GM12878 (cell line): ENCODE measurements at regions not wholly inside any gene's neighbourhood (a gene's known extent, or its start where the extent isn't known, plus 50 kb on each side); places are given as distances from the start of the nearest gene placed in this dataset.

Source experiments
- ATAC-seq: fragments of 200-7000 bp; cut with Tn5 transposase; 3 replicates; pipeline ENCODE4 v1.9.1; 2020; ENCODE audit warnings: mild to moderate bottlenecking, moderate library complexity
- BruUV-seq: library from RNA; stranded (reverse); fragments of 400-500 nt; replicated peaks from 2 replicates; lab custom pipeline; 2021; lab: Mats Ljungman, UMichigan
- CTCF ChIA-PET: fragments of 300-600 bp; sonication (Branson Sonifier 250); formaldehyde crosslinking; extraction: SDS; loops from one replicate; lab custom pipeline; 2021; ENCODE audit warnings: inconsistent platforms; lab: Yijun Ruan, JAX
- POLR2A ChIA-PET: fragments of 350-600 bp; formaldehyde crosslinking; extraction: SDS; loops from one replicate; lab custom pipeline; 2021; ENCODE audit warnings: inconsistent platforms; lab: Charles Lee
- RAD21 ChIA-PET: fragments of 300-600 bp; sonication (Branson Sonifier 250); formaldehyde crosslinking; loops from one replicate; lab custom pipeline; 2023; ENCODE audit warnings: antibody characterized with exemption; ENCODE audit not compliant: unreplicated experiment; lab: Charles Lee
- SMC1A ChIA-PET: fragments of 300-600 bp; sonication (Branson Sonifier 250); formaldehyde crosslinking; loops from one replicate; lab custom pipeline; 2023; ENCODE audit not compliant: unreplicated experiment, uncharacterized antibody; lab: Charles Lee
- DNase-seq: peaks from one replicate; pipeline ENCODE4 v3.0.0-alpha.2; 2011; ENCODE audit warnings: low read depth, low spot score
- FAIRE-seq: peaks from 3 replicates; lab custom pipeline; 2011; peaks lifted over from hg19 to GRCh38; lab: Jason Lieb, UNC
- H2AFZ ChIP-seq: 2 replicates; pipeline ENCODE4 v1.6.0; 2011; ENCODE audit warnings: low read depth, low read length, control low read depth; ENCODE audit not compliant: control insufficient read depth
- H3K27ac ChIP-seq: 2 replicates; pipeline ENCODE4 v1.5.1; 2011; ENCODE audit warnings: control low read depth; ENCODE audit not compliant: control insufficient read depth, insufficient read depth
- H3K27me3 ChIP-seq, 2 experiments: replicated peaks in 1 of 2; 2 replicates each; pipeline versions ENCODE4 v1.6.0 to v1.6.1; 2011; ENCODE audit warnings: low read length in 1 of 2; ENCODE audit not compliant: control insufficient read depth in 2 of 2, insufficient read depth in 2 of 2
- H3K36me3 ChIP-seq, 2 experiments: 2 replicates each; pipeline ENCODE4 v1.5.1; 2011; ENCODE audit warnings: low read length in 1 of 2; ENCODE audit not compliant: control insufficient read depth in 2 of 2, insufficient read depth in 2 of 2
- H3K4me1 ChIP-seq: 2 replicates; pipeline ENCODE4 v1.6.1; 2011; ENCODE audit warnings: mild to moderate bottlenecking, low read length, moderate library complexity, mixed read lengths; ENCODE audit not compliant: control insufficient read depth, insufficient read depth
- H3K4me2 ChIP-seq: 2 replicates; pipeline ENCODE4 v1.6.0; 2011; ENCODE audit warnings: control low read depth; ENCODE audit not compliant: control insufficient read depth, insufficient read depth
- H3K4me3 ChIP-seq: fragments of 200-600 bp; sonication (generic); 2 replicates; pipeline ENCODE4 v1.5.1; 2016
- H3K79me2 ChIP-seq: 2 replicates; pipeline ENCODE4 v1.6.0; 2011; ENCODE audit warnings: low read length; ENCODE audit not compliant: control insufficient read depth, insufficient read depth
- H3K9ac ChIP-seq: 2 replicates; pipeline ENCODE4 v1.8.0; 2011; ENCODE audit warnings: low read length, control low read depth, mixed read lengths; ENCODE audit not compliant: control insufficient read depth, insufficient read depth
- H3K9me3 ChIP-seq: replicated peaks from 3 replicates; pipeline ENCODE4 v1.5.1; 2011; ENCODE audit warnings: mild to moderate bottlenecking, low read length; ENCODE audit not compliant: control insufficient read depth, insufficient read depth
- H4K20me1 ChIP-seq: 2 replicates; pipeline ENCODE4 v1.6.0; 2011; ENCODE audit not compliant: control insufficient read depth, insufficient read depth
- EED ChIP-seq: sonication (generic); IDR thresholded peaks from 2 replicates; pipeline ENCODE4 v1.6.1; 2016; ENCODE audit warnings: antibody characterized with exemption, low read depth
- EP300 ChIP-seq, 2 experiments: fragments of 150-350 bp in 1 of 2; IDR thresholded peaks; 2 replicates each; pipeline ENCODE4 v1.6.1; 2011 to 2012; ENCODE audit warnings: low read depth in 2 of 2, low read length in 2 of 2, borderline replicate concordance in 1 of 2, improper control_type of control experiment in 1 of 2, inconsistent platforms in 1 of 2; ENCODE audit not compliant: control insufficient read depth in 1 of 2
- JUND ChIP-seq: IDR thresholded peaks from 2 replicates; pipeline ENCODE4 v1.6.1; 2012; ENCODE audit warnings: low read depth, mild to moderate bottlenecking, low read length, improper control_type of control experiment, moderate library complexity
- MTA2 ChIP-seq: fragments of 450-650 bp; IDR thresholded peaks from 2 replicates; pipeline ENCODE4 v1.6.1; 2016; ENCODE audit warnings: low read depth, mild to moderate bottlenecking, moderate library complexity
- NFIC ChIP-seq: IDR thresholded peaks from 2 replicates; pipeline ENCODE4 v1.6.1; 2012; ENCODE audit warnings: low read depth, mild to moderate bottlenecking, inconsistent platforms, low read length, moderate library complexity
- POLR2AphosphoS5 ChIP-seq: IDR thresholded peaks from 2 replicates; pipeline ENCODE4 v1.6.1; 2011; ENCODE audit warnings: mild to moderate bottlenecking, low read length, inconsistent platforms
- POU2F2 ChIP-seq: IDR thresholded peaks from 3 replicates; pipeline ENCODE4 v1.6.1; 2011; ENCODE audit warnings: low read depth, mild to moderate bottlenecking, low read length, borderline replicate concordance
- SMAD5 ChIP-seq: IDR thresholded peaks from 2 replicates; pipeline ENCODE4 v1.6.1; 2016; ENCODE audit warnings: antibody characterized with exemption, low read depth
- SMARCA5 ChIP-seq: fragments of 450-650 bp; IDR thresholded peaks from 2 replicates; pipeline ENCODE4 v1.6.1; 2017; ENCODE audit warnings: mild to moderate bottlenecking
- SREBF1 ChIP-seq: IDR thresholded peaks from 2 replicates; pipeline ENCODE4 v1.6.1; 2012; ENCODE audit warnings: mild to moderate bottlenecking, low read length
- SREBF2 ChIP-seq: IDR thresholded peaks from 2 replicates; pipeline ENCODE4 v1.6.1; 2012; ENCODE audit warnings: mild to moderate bottlenecking, low read length
- TCF12 ChIP-seq: IDR thresholded peaks from 2 replicates; pipeline ENCODE4 v1.6.1; 2011; ENCODE audit warnings: low read depth, mild to moderate bottlenecking, low read length
- TCF3 ChIP-seq: IDR thresholded peaks from 2 replicates; pipeline ENCODE4 v1.6.1; 2012; ENCODE audit warnings: low read depth, mild to moderate bottlenecking, low read length, borderline replicate concordance; ENCODE audit not compliant: insufficient read depth
- WGBS: methylation state at CpG from one replicate; pipeline ENCODE4 v1.1.6; 2016; ENCODE audit warnings: low lambda C conversion rate; ENCODE audit not compliant: insufficient replicate concordance, insufficient coverage; ENCODE audit errors: missing lambda C conversion rate; 5-methylcytosine and 5-hydroxymethylcytosine counted together
- in situ Hi-C: fragments of 300-500 bp; cut with MboI; formaldehyde crosslinking; loops from 9 replicates; pipeline ENCODE4 v1.14.3; 2018; ENCODE audit warnings: mixed read lengths
- intact Hi-C: fragments of 100-400 bp; cut with micrococcal nuclease; formaldehyde crosslinking; loops from one replicate; pipeline ENCODE4 v1.14.2; 2022; ENCODE audit not compliant: unreplicated experiment
- TF ChIP-seq, protein P1 (sequence below): IDR thresholded peaks from 2 replicates; pipeline ENCODE4 v1.6.1; 2011; ENCODE audit warnings: low read depth, mild to moderate bottlenecking, low read length, moderate library complexity, borderline replicate concordance; ENCODE audit errors: extremely low read depth

DNA sequence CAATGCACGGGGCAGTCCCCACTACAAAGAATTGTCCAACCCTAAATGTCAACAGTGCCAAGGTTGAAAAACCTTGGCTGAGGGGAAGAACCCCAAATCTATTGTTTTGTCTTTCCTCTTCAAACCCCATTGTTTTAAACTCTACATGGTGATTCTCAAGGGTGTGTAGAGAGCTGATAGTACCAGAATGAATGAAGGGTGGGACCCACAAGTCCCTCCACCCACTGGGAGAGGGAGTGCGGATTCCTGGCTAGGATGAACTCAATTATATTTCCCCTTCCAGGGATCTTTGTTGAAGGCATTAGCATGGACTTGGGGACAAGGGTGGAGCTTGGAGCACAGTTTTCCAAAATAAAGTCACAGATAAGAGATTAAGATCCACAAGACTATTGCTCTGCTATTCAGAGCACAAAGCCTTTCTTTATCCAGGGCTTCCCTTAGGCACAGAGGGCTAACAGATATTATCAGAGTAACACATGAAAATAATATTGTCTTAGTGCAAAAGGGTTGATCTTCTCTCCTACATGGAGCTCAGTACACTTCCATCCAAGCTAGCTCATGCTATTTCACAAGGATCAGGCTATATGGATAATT is 755.1 kb upstream of the TBX3 start:
- Histone ChIP-seq H3K9me3 (no peaks in the 10 kb centered on the region), H3K4me2 (no peak overlapping the region), H3K36me3 (no peaks in the 10 kb centered on the region), H3K4me3 (no peak overlapping the region), H3K9ac (no peak overlapping the region), H3K27me3 (peaks cover 0 to 2% of the 10 kb centered on the region in 2 experiments; a peak in 1 of 4 replicates), H2AFZ (no peak overlapping the region), H3K79me2 (no peaks in the 10 kb centered on the region), H3K27ac (no peak overlapping the region), H4K20me1 (no peaks in the 10 kb centered on the region), H3K4me1 (no peaks in the 10 kb centered on the region)
- DNase-seq (no peak), ATAC-seq (no peak), FAIRE-seq (no peak)
- TF ChIP-seq, protein P1, sequence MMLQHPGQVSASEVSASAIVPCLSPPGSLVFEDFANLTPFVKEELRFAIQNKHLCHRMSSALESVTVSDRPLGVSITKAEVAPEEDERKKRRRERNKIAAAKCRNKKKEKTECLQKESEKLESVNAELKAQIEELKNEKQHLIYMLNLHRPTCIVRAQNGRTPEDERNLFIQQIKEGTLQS: no peak
- TF ChIP-seq SMARCA5 (no peak), EP300 (IDR thresholded peaks at IDR 0.05; ENCODE audit: borderline replicate concordance in 1 of 2, control insufficient read depth in 1 of 2, low read depth in 2 of 2, low read length in 2 of 2) (no peak), TCF3 (no peak), POLR2AphosphoS5 (no peak), NFIC (no peak), TCF12 (no peak), JUND (no peak), POU2F2 (no peak), SMAD5 (no peak), SREBF2 (no peak), MTA2 (no peak), EED (no peak), SREBF1 (no peak)
- ChIA-PET CTCF (no interaction called here), RAD21 (no interaction called here), POLR2A (no interaction called here), SMC1A (interaction anchor here (0.9 kb wide), 1 partner anchor 64 kb away, joined by 3 read pairs; no protein-coding TSS in a partner anchor)
- no TSS peak for BruUV-seq
- in situ Hi-C loops (no loop called here), intact Hi-C loops (no loop called here)
- WGBS: 0% methylated on average over 2 of the region's 2 CpGs
